Trophoblast cell (in vitro differentiated cells and primary cell): ENCODE measurements at regions not wholly inside any gene's neighbourhood (a gene's known extent, or its start where the extent isn't known, plus 50 kb on each side); places are given as distances from the start of the nearest gene placed in this dataset.

Experiments
- DNase-seq, 2 donors: peaks; one replicate each; pipeline ENCODE4 v3.0.0-alpha.2; 2016
- H2AFZ ChIP-seq: 2 replicates; pipeline ENCODE4 v1.6.1; 2013; ENCODE audit warnings: low read length, moderate library complexity, mild to moderate bottlenecking; ENCODE audit not compliant: insufficient read depth, poor library complexity
- H2AK5ac ChIP-seq: 2 replicates; pipeline ENCODE4 v1.6.1; 2013; ENCODE audit warnings: mild to moderate bottlenecking, low read length
- H2BK120ac ChIP-seq: 2 replicates; pipeline ENCODE4 v1.6.1; 2013; ENCODE audit warnings: low read length, mild to moderate bottlenecking, moderate library complexity; ENCODE audit not compliant: insufficient read depth, poor library complexity
- H2BK12ac ChIP-seq: 2 replicates; pipeline ENCODE4 v1.6.1; 2013; ENCODE audit warnings: mild to moderate bottlenecking, low read length, moderate library complexity
- H2BK5ac ChIP-seq: 2 replicates; pipeline ENCODE4 v1.6.1; 2013; ENCODE audit warnings: low read length, low read depth, moderate library complexity, mild to moderate bottlenecking; ENCODE audit not compliant: poor library complexity
- H3K14ac ChIP-seq: 2 replicates; pipeline ENCODE4 v1.6.1; 2013; ENCODE audit warnings: mild to moderate bottlenecking, low read length
- H3K18ac ChIP-seq: 2 replicates; pipeline ENCODE4 v1.6.1; 2013; ENCODE audit warnings: mild to moderate bottlenecking, low read length
- H3K23ac ChIP-seq: 2 replicates; pipeline ENCODE4 v1.6.1; 2013; ENCODE audit warnings: low read length
- H3K27ac ChIP-seq: 2 replicates; pipeline ENCODE4 v1.5.1; 2013; ENCODE audit warnings: low read depth, mild to moderate bottlenecking, inconsistent platforms, low read length, moderate library complexity
- H3K27me3 ChIP-seq: 2 replicates; pipeline ENCODE4 v1.6.1; 2013; ENCODE audit warnings: inconsistent platforms, mild to moderate bottlenecking, low read length, moderate library complexity; ENCODE audit not compliant: insufficient read depth
- H3K36me3 ChIP-seq, 2 experiments: 1 replicate in 1 of 2; 2 replicates in 1 of 2; pipeline ENCODE4 v1.6.1; 2013; ENCODE audit warnings: low read length in 2 of 2, mild to moderate bottlenecking in 2 of 2, moderate library complexity in 1 of 2; ENCODE audit not compliant: insufficient read depth in 2 of 2, control insufficient read depth in 1 of 2
- H3K4ac ChIP-seq: 2 replicates; pipeline ENCODE4 v1.6.1; 2013; ENCODE audit warnings: low read depth, mild to moderate bottlenecking, low read length, moderate library complexity
- H3K4me1 ChIP-seq, 2 experiments: 1 replicate in 1 of 2; 2 replicates in 1 of 2; pipeline ENCODE4 v1.6.1; 2013; ENCODE audit warnings: low read length in 2 of 2, mild to moderate bottlenecking in 2 of 2, moderate library complexity in 1 of 2; ENCODE audit not compliant: insufficient read depth in 2 of 2, control insufficient read depth in 1 of 2
- H3K4me2 ChIP-seq: 2 replicates; pipeline ENCODE4 v1.6.1; 2013; ENCODE audit warnings: inconsistent platforms, mild to moderate bottlenecking, low read length, moderate library complexity
- H3K4me3 ChIP-seq: 2 replicates; pipeline ENCODE4 v1.5.1; 2013; ENCODE audit warnings: mild to moderate bottlenecking, low read depth, low read length, inconsistent platforms
- H3K79me1 ChIP-seq: one replicate; pipeline ENCODE4 v1.6.1; 2013; ENCODE audit warnings: low read length
- H3K79me2 ChIP-seq: 2 replicates; pipeline ENCODE4 v1.6.1; 2013; ENCODE audit warnings: low read length, mild to moderate bottlenecking; ENCODE audit not compliant: control insufficient read depth, insufficient read depth, poor library complexity
- H3K9ac ChIP-seq: 2 replicates; pipeline ENCODE4 v1.6.1; 2013; ENCODE audit warnings: mild to moderate bottlenecking, low read length
- H3K9me3 ChIP-seq: 2 replicates; pipeline ENCODE4 v1.6.1; 2013; ENCODE audit warnings: low read depth, mild to moderate bottlenecking, control low read depth, inconsistent platforms, low read length; ENCODE audit not compliant: insufficient read depth
- H4K12ac ChIP-seq: 2 replicates; pipeline ENCODE4 v1.6.1; 2013; ENCODE audit warnings: low read depth, mild to moderate bottlenecking, low read length, moderate library complexity
- H4K8ac ChIP-seq: 2 replicates; pipeline ENCODE4 v1.6.1; 2013; ENCODE audit warnings: low read depth, mild to moderate bottlenecking, low read length, moderate library complexity
- H4K91ac ChIP-seq: one replicate; pipeline ENCODE4 v1.6.1; 2013; ENCODE audit warnings: low read depth, mild to moderate bottlenecking, low read length, moderate library complexity
- WGBS: extraction: QIAGEN DNeasy Blood & Tissue Kit; methylation state at CpG from one replicate; pipeline ENCODE4 v1.1.7; 2013; ENCODE audit warnings: missing lambda C conversion rate; ENCODE audit not compliant: insufficient read length, insufficient coverage; ENCODE audit errors: extremely low coverage; 5-methylcytosine and 5-hydroxymethylcytosine counted together

- H3K4ac ChIP-seq = no peak overlapping the region
- no peak overlapping the region for H2BK12ac ChIP-seq
- H3K9ac ChIP-seq = no peak overlapping the region
- H3K18ac ChIP-seq = no peak overlapping the region
- no peak overlapping the region for H3K23ac ChIP-seq
- H3K4me2 ChIP-seq = no peak overlapping the region
- no peak overlapping the region for H4K8ac ChIP-seq
- no peak overlapping the region for H4K12ac ChIP-seq
- H3K79me1 ChIP-seq = no peaks in the 10 kb centered on the region
- H2BK120ac ChIP-seq = no peak overlapping the region
- no peak overlapping the region for H2AK5ac ChIP-seq
- H3K27me3 ChIP-seq = no peaks in the 10 kb centered on the region
- H3K9me3 ChIP-seq = no peaks in the 10 kb centered on the region
- H2BK5ac ChIP-seq = no peak overlapping the region
- no peak for DNase-seq
- H3K27ac ChIP-seq = no peak overlapping the region
- no peak overlapping the region for H3K4me3 ChIP-seq
- H3K4me1 ChIP-seq = no peaks in the 10 kb centered on the region
- H3K79me2 ChIP-seq = no peaks in the 10 kb centered on the region
- WGBS = no CpG with 5 or more reads among the region's 6 CpGs
- H2AFZ ChIP-seq = no peak overlapping the region
- H4K91ac ChIP-seq = no peak overlapping the region
- no peak overlapping the region for H3K14ac ChIP-seq
- H3K36me3 ChIP-seq = no peaks in the 10 kb centered on the region
Measured at GRCh38 chr12:17579205-17580026, 510.6 kb downstream of the RERGL start.

- Histone ChIP-seq H3K36me3 (no peaks in the 10 kb centered on the region), H3K79me1 (no peaks in the 10 kb centered on the region), H3K4me1 (no peaks in the 10 kb centered on the region), H4K8ac (no peak overlapping the region), H2BK120ac (no peak overlapping the region), H3K23ac (no peak overlapping the region), H3K79me2 (no peaks in the 10 kb centered on the region), H3K9ac (no peak overlapping the region), H3K27me3 (no peaks in the 10 kb centered on the region), H3K4me3 (no peak overlapping the region), H2AK5ac (no peak overlapping the region), H3K4me2 (no peak overlapping the region), H3K14ac (no peak overlapping the region), H3K4ac (no peak overlapping the region), H3K18ac (no peak overlapping the region), H2BK12ac (no peak overlapping the region), H3K27ac (no peak overlapping the region), H2BK5ac (no peak overlapping the region), H4K12ac (no peak overlapping the region), H2AFZ (no peak overlapping the region), H3K9me3 (no peaks in the 10 kb centered on the region), H4K91ac (no peak overlapping the region)
- no CpG with 5 or more reads among the region's 5 CpGs for WGBS
- no peak for DNase-seq
Measured at GRCh38 chr12:17577405-17577804, 512.6 kb downstream of the RERGL start.

- Histone ChIP-seq H3K18ac (no peak overlapping the region), H3K9me3 (no peaks in the 10 kb centered on the region), H3K14ac (no peak overlapping the region)
Measured at GRCh38 chr12:17572250-17572649, 517.7 kb downstream of the RERGL start.

GRCh38 chr12:17571047-17571446, 518.9 kb downstream of the RERGL start:
- Histone ChIP-seq H2BK5ac (no peak overlapping the region), H2BK120ac (no peak overlapping the region), H3K23ac (no peak overlapping the region), H3K9me3 (no peaks in the 10 kb centered on the region), H3K9ac (no peak overlapping the region), H3K27me3 (no peaks in the 10 kb centered on the region), H3K4ac (no peak overlapping the region), H3K79me1 (no peaks in the 10 kb centered on the region), H3K4me3 (no peak overlapping the region), H3K18ac (no peak overlapping the region), H3K36me3 (no peaks in the 10 kb centered on the region), H3K4me2 (no peak overlapping the region), H3K27ac (no peak overlapping the region), H2BK12ac (no peak overlapping the region), H4K91ac (no peak overlapping the region), H3K79me2 (no peaks in the 10 kb centered on the region), H3K14ac (no peak overlapping the region), H3K4me1 (no peaks in the 10 kb centered on the region), H2AFZ (no peak overlapping the region), H2AK5ac (no peak overlapping the region), H4K12ac (no peak overlapping the region), H4K8ac (no peak overlapping the region)
- DNase-seq = no peak
- no CpG with 5 or more reads among the region's 2 CpGs for WGBS

More at GRCh38 chr12:17572250-17572649, 517.7 kb downstream of the RERGL start:
- Histone ChIP-seq H3K23ac (no peak overlapping the region), H2AFZ (no peak overlapping the region), H3K79me1 (no peaks in the 10 kb centered on the region), H3K4me3 (no peak overlapping the region), H2BK12ac (no peak overlapping the region), H3K27me3 (no peaks in the 10 kb centered on the region), H3K9ac (no peak overlapping the region), H3K4me2 (no peak overlapping the region), H3K4me1 (no peaks in the 10 kb centered on the region), H2BK5ac (no peak overlapping the region), H4K12ac (no peak overlapping the region), H4K91ac (no peak overlapping the region), H4K8ac (no peak overlapping the region), H3K36me3 (no peaks in the 10 kb centered on the region), H3K79me2 (no peaks in the 10 kb centered on the region), H2BK120ac (no peak overlapping the region), H2AK5ac (no peak overlapping the region), H3K4ac (no peak overlapping the region), H3K27ac (no peak overlapping the region)
- DNase-seq = no peak
